HL-60/S4 treated with phorbol 12-myristate 13-acetate at 8.2 ng/mL for 4 days and 3 days (cell line): ENCODE measurements at regions not wholly inside any gene's neighbourhood (a gene's known extent, or its start where the extent isn't known, plus 50 kb on each side); places are given as distances from the start of the nearest gene placed in this dataset.

ENCODE experiments used
- in situ Hi-C: fragments of 300-500 bp; cut with MboI; formaldehyde crosslinking; loops from 2 replicates; pipeline ENCODE4 v1.15.0; 2022; ENCODE audit warnings: low sequenced_read_pairs

DNA sequence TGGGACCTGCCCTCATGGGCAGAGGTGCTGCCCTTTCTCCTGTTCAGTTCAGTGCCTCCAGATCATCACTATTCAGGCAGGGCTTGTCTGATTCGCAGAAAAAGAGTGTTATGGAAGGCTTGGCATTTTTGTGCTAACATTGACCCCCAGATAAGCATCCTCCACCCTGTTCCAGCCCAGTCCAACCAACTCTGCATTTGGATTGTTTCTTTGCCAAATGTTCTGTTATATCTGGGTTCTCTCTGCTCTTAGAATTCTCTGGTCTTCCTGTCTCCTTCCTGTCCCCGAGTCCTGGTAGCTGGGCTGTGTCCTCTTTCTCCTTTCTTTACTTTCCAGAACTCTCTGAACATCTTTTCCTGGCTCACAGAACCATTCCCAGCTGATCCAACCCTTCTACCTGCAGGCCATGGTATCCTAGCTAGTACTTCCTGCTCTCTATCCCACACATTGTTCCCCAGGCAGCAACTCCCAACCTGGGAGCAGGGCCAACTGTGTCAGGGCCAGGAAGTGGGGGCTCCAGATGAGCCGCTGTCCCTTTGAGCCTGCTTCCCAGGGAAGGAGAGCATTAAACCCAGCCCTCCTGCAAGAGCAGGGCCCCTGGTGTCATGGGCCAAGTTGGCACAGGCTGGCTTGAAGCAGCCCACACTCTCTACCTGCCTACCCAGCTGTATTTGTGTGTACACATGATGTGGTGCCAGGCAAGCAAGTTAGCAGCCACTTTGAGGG, 280.7 kb upstream of the CADM1 start:
- in situ Hi-C loops: no loop called here

DNA sequence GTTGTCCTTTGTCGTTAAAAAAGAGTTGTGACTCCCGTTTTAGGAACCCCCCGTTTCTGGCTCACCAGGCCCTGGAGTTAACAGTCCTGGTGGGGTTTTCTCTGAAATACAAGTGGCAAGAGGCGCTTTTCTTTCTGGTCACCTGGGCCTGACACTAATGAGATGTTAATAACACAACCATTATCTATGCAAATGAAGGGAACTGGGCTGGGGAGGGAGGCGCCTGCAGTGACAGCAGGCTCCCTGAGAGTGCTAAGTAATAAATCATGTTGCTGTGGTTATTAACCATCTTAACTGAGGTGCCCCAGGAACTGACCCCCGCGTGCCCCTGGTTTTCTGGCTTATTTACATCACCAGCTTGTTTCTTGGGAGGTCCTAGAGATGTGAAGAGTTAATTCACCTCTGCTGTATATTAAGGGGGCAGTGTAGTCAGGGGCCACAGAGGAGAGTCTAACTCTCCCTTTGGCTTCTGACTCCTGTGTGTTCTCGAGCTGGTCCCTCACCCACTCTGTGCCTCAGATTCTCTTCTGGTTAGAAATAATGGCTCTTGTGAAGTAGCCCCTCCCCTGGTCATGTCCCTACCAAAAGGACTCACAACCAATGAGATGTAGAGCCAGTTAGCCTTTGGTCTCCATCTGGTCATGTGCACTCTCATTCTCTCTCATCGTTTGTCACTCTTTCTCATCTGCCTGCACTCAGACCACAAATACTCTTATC, 276.6 kb upstream of the CADM1 start:
- in situ Hi-C loops: no loop called here

DNA sequence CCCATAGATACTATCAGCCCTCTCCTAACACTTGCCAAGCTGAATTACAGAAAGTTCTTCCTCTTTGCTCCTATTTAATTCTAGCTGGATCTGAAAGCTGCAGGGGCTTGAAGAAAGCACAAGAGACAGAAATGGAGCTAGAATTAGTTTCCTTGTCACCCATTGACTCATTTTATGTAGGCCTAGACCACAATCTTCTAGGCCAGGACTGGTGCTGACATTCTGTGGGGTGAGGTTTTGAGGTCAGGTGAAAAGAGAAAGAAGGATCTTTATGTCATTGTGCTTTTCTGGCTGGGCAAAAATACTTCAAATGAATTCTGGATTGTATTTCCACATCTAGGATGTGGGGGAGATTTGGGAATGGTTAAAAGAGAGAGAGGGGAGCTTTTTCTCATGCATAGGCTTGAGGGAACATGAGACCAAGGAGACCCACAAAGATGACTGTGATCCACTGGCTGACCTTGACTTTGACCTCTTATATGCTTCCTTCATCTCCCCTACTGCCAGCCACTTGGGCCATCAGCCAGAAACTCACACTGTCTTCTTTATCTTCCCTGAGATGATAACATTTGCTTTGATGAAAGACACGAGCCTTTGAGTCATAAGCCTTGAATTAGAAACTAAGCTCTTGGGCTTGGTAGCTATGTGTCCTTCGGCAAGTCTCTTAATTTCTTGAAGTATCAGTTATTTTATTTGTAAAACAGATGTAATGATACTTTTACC, 274.9 kb upstream of the CADM1 start:
- in situ Hi-C loops: no loop called here

DNA sequence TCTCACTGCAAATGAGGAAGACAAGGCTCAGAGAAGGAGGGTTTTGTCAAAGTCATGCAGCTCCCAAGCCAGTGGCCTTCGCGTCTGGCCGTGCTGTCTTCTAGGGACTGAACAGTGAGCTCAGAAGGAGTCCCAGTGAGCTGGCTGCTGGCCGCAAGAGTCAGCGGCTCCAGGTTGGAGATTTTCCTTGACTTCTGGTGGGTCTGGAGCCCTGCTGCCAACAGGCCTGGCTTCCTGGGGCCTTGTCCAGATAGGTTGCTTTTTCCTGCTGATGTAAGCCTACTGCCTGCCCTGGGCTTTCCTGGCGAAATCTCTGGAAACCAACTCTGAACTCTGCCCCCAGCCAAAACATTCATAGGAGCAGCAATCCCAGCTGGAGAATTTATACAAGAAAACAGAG, 272.7 kb upstream of the CADM1 start:
- in situ Hi-C loops: no loop called here

DNA sequence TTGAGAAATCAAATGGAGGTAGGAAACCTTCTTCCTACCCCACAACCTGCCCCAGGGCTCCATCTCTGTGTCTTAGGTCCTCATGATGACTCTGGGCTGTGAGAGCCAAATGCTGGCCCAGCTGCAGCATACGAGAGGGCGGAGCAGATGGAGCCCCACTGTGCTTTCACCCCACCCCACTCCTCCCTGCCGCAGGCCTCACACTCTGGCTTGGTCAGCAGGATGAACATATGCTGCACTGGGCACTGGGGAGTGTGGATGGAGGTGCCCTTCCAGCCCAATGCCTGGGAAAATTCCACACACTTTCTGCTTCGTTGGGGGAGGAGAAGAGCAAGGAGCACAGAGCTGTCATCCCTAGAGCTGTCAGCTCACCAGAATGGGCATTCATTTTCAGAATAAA, 271.6 kb upstream of the CADM1 start:
- in situ Hi-C loops: no loop called here

DNA sequence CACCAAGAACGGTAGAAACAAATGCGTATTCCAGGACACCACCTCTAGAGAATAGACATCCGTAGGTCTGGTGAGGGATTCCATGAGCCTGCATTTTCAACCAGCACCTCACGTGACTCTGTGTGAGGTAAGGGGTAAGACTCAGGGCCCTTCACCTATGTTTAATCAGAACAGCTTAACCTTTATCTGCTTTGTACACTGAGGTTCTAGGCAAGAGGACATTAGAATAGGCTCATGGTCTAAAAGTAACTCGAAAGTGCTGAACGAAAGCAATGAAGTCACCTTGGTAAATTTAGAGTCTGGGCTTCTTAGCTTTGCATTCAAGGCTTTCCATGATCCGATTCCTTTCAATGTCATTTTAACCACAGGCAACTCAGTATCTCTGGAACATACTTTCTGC, 270.5 kb upstream of the CADM1 start:
- in situ Hi-C loops: no loop called here

DNA sequence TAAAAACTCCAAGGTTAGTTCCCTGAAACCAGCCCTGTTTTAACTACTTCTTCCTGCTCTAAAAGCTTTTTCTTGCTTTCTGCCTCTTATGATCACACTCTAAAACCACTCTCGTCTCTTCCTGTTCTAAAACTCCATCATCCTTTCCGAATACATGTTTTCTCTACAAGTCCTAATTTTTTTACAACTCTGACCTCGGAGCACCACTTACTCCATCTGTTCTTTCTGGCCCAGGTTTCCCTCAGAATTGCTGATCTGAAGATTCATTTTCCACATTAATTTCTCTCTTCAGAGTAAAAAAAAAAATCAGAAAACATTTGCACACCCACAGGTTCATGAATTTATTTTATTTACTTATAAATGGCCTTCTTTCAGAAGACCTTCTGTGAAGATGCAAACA, 265.7 kb upstream of the CADM1 start:
- in situ Hi-C loops: no loop called here

DNA sequence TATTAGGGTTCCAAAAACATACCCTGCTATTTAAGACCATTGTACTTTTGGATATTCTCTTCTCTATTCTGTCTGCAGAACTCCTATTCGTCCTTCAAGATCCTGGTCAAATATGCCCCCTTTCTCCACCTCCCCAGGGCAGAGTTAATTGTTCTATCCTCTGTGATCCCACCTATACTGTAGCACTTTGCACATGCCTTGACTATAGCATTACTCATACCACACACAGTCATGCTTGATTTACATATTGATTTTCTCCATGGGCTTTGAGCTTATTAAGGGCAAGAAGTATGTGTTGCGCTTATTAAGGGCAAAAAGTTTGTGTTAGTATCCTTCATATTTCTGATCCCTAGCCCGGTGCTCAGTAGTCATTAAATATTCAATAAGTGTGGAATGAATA, 263.7 kb upstream of the CADM1 start:
- in situ Hi-C loops: no loop called here

DNA sequence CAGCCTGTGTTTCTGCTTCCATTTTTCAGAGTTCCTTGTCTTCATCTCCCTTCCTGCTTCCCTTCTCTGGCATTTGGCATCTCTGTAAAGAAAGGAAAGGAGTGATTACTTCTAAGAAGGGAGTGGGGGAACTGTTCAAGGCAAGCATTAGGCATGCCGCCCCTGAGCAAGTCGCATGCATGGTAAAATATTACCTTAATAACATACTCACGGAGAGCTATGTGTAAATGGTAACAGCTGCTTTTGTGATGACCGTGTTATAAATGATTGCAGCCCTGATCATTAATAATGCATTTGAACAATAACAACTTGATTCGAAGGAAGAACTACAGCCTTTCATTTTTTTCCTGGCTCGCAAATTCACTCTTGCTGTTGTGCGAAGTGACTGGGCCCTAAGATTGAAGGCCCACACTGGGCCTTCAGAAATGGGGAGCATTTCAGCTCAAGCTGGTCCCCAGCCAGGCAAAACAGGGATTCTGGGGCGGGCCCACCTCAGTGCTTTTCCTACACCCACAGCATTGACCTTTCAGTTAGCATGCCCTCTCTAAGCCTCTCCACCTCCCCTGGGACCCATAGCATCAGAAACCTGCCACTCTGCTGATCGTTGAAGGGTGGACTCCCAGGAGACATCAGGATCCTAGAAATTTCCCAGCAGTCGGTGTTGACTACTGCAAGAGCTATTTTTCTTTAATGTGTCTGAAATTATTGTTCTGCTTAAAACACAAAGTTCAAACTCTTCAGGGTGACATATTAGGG, 263.0 kb upstream of the CADM1 start:
- in situ Hi-C loops: no loop called here

DNA sequence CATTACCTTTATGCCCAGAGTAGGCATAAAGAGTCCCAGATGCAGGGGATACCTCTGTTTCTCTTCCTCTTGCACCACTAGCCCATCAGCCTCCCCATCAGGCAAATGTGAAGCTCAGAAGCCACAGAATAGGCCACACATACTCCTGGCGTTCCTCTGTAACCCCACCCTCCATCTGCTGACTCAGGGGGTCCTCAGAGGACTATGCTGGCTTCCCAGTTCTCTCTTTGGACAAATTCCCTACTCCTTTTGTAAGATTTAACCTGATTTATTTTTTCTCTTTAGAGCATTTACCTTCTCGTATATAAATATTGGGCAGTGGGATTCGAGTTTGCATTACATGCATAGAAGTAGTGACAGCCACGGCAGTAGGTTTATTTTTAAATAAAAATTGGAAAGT, 262.3 kb upstream of the CADM1 start:
- in situ Hi-C loops: no loop called here

DNA sequence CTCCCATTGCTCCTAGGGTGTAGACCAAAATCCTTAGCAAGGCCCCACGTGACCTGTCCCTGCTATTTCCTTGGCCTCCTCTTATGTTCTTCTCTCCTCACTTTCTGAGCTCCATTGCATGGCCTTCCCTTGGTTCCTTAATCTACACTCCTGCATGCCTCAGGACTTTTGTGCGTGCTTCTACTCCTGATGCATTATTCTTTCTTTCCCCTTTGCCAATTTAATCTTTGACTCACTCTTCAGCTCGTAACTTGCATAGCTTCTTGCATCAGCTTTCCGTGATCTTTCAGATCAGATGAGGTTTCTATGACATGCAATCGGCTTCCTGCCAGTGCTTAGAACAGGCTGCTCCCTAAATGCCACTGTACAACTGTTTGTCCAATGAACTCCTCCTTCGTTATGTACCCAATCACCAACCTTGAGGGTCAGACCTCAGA, 261.6 kb upstream of the CADM1 start:
- in situ Hi-C loops: no loop called here

DNA sequence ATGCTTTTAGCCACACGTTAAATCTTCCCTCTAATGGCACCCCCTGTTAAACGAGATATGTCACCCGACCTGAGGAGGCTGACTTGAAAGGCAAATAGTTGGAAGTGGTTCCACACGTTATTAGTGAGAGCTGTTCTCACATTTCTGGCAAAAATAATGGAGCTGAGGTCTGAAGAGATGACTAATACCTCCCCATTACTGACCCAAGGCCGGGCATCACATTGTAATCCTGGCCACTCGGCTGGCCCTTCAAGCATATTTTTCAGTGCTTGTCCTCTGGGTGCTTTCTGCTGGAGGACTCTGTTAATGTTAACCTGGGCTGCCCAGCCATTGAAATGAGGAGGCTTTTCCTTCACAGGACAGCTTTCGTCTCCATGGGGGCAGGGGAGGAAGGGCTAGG, 260.0 kb upstream of the CADM1 start:
- in situ Hi-C loops: no loop called here

DNA sequence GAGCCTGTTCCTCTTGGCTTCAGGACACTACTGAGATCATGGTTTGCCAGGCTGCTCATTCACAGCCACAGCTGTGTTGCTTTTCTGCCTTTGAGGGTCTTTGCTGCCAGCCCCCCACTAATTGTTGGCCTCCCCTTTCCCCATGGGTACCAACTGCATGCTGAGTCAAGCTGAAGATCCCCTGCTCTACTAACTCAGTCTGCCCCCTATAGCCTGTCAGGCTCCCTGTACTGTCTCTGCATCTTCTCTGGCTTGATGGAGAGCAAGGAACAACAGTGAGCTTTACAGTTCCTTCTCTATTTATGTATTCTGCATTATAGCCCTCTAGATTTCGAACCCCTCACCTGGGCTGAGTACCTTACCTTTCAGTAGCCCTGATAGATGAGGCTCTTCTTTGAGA, 257.6 kb upstream of the CADM1 start:
- in situ Hi-C loops: no loop called here

DNA sequence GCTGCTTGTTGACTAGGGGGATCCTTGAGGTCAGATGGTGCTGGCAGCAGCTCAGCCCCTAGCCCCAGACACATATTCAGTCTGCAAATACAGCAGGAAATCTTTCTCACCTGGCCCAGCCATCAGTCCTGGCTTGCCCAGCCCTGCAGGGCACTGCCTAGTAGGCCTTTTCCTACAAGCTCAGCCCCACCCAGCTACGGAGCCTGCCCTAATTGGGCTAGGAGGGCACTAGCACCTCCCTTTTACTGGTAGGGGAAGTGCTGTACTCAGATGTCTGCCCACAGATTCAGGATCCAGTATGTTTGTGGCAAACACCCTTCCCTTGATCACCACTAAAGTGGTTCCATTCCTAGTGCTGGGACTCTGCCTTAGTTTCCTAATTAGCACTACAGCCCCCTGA, 257.1 kb upstream of the CADM1 start:
- in situ Hi-C loops: no loop called here

DNA sequence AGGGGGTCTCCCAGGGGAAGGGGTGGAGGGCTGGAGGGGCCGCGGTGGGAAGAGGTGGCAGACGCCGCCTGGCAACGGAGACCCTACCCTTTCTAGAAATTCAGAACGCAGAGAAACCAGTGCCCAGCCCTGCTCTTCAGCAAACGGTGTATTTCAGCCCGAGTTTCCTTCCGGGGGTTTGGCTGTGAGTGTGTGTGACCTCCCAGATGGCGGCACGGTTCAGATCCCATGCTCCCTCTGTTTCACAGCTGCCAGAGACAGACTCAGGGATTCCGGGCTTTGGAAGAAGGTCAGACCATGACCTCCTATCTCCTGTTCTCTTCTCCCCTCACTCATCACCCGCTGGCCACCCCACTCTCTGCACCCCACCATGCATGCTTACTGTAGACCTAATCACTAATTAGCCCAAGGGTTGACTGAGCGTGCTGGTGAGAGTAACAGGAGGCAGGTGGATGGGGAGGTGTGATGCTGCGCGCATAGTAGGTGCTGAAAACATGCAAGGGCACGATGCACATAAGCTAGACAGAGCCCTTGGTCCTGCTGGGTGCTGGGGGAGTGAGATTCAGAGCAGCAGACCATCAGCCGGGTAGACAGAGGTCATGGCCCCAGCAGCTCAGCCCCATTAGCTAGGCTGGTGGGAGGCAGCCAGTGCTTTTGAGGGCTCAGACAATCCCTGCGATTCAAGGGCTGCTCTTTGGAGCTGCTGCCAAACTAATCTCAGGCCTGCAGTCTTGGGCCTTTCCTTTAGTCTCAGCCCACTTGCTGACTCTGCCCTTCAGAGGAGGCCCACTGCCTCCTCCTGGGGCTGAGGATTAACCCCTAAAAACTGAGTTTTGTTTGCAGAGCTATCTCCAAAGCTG, 256.5 kb upstream of the CADM1 start:
- in situ Hi-C loops: no loop called here

DNA sequence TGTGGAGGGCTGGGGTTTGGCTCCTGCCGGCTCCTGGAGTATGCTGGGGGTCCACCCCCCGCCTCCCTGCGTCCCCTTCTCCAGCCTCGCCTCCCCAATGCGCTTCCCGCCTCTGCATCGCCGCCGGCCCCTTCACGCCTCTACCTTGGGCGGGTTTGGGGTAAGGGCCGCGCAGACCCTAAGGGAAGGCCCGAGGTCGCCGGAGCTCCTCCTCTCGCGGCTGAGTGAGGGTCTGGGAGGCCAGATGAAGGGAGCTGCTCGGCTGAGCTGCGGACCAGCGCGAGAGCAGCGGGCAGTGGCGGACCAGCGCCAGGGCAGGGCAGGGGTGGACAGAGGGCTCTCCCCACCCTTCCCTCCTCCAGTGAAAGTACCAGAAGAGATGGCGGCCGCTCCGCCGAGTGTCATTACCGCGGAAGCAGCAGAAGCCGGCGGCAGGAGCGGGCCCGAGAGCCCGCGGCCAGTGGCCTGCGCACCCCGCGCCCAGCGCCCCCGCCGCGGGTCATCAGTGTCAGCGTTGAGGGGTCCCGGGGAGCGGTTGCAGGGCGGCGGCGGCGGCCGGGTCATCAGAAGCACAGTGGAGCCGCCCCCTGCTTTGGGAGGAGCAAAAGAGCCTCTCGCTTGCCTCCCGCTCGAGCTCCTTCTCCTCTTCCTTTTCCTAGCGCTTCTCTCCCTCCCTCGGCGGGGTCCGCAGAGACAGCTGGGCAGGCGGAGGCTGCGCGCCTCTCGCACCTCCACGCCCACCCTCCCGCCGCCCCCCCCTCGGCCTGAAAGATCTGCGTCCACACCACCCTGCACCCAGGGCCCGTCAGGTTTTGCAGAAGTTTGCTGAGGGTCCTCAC, 255.6 kb upstream of the CADM1 start:
- in situ Hi-C loops: no loop called here

DNA sequence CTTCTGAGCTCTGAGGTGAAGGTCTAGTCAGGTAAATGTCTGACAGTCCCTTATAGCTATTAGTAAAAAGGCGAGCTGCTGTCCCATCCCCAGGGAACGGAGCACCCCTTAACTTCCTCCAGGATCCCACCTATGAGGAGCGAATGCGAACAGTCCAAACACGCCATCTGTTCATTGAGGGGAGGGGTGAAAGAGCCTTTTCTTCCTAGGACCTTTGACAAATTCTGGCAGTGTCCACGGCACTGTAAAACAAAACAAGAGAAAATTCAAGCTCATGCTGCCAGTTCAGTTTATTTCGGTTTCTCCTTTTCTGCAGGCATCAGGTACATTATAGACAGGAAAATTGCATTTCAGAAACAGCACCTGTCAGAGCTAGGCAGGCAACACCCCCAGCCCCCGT, 253.8 kb upstream of the CADM1 start:
- in situ Hi-C loops: no loop called here

DNA sequence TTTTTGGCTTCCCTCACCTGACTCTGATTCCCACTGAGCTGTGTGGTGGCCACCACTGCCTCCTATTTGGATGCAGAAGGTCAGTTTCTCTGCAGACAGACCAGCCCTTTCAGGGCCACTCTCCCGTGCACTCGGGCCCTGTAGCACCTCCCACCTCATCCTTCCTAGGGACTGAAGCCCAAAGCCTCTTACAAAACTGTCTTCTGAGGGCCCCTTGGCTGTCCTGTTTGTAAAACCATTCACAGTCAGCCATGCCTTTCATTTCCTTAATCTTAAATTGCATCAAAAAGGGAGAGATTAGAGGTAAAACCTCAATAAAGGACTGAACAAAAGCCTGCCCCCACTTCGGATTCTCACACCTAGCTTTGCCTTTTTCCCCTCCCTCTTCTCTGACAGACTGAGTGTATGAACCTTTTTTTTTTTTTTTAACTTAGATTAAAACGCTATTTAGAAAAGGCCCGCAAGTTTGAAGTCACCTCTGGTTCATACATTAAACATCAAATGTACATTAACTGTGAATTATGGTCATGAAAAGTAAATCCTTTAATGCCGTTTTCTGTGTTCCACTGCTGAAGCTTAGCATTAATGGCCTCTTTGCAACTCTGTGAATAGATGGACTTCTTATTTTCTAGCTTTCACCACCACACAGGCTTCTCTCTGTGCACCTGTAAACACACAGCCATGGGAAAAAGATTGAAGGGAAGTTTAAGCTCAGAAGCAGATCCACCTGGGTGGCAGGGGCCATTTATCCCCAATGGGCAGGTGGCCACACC, 247.2 kb upstream of the CADM1 start:
- in situ Hi-C loops: no loop called here
